ENCODE measurements at regions not wholly inside any gene's neighbourhood (a gene's known extent, or its start where the extent isn't known, plus 50 kb on each side); places are given as distances from the start of the nearest gene placed in this dataset.

DNA sequence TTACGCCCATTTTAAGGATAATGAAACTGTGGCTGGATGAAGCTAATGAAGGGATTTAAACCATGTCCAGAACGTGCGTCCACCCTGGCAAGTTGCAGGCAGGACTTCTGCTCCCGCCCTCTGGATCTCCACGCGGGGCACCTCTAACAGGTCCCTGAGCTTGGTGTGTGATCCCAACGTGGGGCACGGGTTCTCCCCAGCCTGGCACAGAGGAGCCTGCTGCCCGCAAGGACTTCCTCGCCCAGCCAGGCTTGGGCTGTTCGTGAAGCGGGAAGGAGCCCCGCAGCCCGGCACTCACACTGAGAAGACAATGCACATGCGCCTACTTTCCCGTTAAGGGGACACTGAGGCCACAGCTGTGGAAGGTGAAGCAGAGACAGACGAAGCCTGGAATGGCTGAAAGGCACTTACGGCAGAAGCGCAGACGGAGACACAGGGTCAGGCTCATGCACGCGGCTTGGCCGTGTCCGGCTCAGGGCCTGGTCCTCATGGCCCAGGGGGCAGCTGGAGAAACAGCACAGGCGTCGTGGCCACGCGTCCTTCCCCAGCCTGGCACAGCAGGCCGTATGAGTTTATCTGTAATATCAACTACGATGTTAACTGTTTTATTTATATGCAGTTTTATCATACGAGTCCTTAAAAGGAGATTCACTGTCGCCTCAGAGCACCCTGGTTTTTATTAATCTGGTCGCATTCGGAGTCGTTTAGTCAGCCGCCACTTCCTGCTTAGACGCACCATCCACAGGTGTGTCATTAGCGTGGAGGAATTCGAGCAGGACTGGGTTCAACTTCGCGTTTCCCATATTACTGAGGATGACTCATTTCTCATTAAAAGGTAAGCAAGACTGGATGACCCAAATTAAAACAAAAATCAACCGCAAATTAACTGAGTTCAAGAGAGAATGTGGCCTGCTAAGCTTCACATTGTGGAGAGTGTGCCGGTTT lies 835.9 kb downstream of the GALR1 start:
- no peak for DNase-seq

GRCh38 chr18:78086931-78087330 lies 837.3 kb downstream of the GALR1 start:
- DNase-seq, result no peak

DNA sequence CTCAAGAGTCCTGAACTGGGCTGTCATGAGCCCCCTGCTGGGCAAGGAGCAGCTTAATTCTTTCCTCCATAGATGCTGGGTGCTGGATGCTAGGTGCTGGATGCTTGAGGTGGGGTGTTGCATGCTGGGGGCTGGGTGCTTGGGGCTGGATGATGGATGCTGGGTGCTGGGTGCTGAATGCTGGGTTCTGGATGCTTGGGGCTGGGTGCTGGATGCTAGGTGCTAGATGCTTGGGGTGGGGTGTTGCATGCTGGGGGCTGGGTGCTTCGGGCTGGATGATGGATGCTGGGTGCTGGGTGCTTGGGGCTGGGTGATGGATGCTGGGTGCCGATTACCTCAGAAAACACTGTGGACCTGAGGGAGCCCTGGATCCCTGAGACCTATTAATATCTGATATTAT lies 837.7 kb downstream of the GALR1 start:
- no peak for DNase-seq

GRCh38 chr18:78090584-78090983 lies 840.9 kb downstream of the GALR1 start:
- DNase-seq, result no peak

DNA sequence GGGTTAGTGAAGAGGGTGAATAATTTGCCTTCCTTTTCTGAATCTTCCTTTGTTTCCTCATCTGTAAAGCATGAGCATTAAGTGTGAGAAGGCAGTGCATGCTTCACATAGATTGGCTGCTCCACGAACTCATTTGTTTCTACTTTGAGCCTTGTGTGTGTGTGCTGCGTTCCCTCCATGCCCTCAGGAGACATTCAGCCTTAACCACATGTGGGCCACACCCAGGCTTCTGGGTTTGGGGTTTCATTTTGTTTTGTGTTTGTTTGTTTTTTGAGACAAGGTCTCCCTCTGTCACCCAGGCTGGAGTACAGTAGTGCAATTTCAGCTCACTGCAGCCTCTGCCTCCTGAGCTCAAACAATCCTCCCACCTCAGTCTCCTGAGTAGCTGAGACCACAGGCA lies 843.3 kb downstream of the GALR1 start:
- no peak for DNase-seq

DNA sequence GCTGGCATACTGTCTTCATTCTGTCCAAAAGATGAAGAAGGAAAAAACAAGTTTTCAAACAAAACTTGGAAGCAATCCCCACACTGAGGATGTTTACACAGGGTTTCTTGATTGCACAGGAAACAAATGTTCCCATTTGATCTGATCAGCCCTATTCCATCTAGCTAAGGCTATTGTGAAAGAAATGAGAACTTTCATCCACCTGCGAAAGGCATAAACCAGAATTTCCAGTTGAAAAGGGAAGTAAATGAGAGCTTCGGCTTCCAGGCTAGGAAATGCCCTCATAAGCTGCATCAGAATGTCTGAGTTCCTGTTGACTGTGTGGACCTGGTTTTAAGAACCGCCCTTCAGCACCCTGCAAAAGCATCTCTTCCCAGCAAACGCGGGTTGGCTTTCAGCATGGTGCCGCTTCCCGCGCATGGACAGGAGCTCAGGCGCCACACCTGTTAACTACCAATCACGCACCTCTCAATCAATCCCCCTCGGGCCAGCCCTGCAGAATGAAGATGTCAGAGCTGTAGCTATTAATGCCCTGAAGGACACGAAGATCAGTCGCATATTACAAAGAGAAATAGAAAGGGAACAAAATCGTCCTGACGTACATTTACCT lies 850.4 kb downstream of the GALR1 start:
- DNase-seq, result no peak

- no peak for DNase-seq
These were observed 851.4 kb downstream of the GALR1 start for GRCh38 chr18:78101091-78101490.

- no peak for DNase-seq
These were observed 852.5 kb downstream of the GALR1 start for GRCh38 chr18:78102135-78102534.

DNA sequence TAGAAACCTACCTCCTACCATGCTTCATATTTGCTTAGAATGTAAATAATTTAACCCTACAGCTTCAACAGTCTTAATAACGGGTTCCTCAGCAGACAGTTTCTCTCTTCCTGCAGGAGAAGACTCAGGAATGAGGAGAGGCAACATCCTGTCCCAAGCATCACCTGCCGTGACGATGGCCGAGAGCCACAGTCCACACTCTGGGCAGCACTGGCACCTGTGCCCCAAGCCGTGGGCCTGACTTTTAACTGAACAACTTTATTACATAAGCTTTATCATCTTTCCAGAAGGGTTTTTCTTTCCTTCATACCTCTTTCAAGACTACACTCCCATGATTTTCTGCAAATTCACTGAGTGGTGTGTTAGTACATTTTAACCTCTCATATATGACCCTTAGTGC lies 856.0 kb downstream of the GALR1 start:
- no peak for DNase-seq

- no peak for DNase-seq
These were observed 857.3 kb downstream of the GALR1 start for GRCh38 chr18:78106946-78107345.

GRCh38 chr18:78107363-78107762 lies 857.7 kb downstream of the GALR1 start:
- DNase-seq, result no peak

DNA sequence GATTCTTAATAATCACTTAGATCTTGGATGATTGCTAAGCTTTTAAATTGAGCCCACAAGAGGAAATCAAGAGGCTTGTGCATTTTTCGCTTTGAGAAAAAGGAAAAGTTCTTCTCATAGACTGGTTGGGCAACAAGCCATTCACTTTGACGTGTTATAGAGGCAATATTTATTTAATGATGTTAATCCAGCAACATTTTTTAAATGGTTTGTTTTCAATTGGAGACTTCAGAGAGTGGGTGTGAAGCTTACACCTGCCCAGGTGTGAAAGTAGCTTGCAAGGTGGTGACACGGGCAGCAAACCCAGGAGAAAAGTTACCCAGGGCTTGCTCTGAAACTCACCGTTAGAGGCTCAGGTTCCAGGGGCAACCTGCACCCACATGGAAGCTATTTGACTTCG lies 858.9 kb downstream of the GALR1 start:
- DNase-seq, result no peak

DNA sequence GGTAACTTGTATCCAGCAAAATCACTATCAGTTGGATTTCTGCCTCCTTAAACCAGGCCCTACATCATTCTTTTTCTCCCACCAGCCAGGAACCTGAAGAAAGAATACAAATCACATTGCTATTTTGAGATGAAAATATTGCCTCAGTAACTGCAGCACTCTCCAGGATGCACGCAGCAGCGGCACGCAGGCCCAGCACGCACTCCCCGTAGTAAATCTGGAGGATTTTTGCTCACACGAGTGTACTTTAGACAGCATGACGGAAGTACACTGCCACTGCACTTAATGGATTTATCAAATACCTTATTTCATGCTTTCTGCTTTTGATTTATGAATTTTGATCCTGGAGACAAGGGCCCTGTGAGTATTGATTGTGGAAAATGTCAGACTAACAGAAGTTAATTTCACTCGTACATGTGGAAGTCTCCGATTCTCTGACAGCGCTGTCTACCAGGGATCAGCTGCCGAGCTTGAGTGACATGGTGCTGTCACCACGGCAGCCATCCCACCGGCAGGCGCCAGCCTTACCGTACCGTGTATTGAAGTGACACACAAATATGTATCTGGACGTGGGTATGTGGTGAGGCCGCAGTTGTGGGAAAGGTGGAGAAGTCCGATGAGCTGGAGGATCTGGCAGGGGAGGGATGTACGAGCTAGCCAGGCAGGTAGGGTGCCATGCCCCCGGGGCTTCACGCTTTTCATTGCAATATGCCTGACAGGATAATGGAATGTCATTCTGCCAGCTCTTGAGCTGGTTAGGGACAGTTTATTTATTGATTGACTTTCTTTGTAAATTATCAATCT lies 863.7 kb downstream of the GALR1 start:
- DNase-seq, result no peak

DNA sequence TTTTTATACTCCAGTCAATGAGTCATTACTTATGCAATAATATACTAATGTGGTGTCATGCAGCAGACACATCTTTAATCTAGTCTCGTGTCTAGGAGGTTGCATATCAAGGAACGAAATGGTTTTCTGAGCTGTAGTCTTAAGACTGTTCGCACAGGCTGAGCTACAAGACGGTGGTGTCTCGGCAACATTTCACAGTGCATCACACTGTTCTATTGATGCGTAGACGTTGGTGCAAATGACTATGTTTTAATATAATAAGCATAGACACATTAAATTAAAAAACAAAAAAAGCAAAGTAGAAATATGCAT lies 864.2 kb downstream of the GALR1 start:
- no peak for DNase-seq

DNA sequence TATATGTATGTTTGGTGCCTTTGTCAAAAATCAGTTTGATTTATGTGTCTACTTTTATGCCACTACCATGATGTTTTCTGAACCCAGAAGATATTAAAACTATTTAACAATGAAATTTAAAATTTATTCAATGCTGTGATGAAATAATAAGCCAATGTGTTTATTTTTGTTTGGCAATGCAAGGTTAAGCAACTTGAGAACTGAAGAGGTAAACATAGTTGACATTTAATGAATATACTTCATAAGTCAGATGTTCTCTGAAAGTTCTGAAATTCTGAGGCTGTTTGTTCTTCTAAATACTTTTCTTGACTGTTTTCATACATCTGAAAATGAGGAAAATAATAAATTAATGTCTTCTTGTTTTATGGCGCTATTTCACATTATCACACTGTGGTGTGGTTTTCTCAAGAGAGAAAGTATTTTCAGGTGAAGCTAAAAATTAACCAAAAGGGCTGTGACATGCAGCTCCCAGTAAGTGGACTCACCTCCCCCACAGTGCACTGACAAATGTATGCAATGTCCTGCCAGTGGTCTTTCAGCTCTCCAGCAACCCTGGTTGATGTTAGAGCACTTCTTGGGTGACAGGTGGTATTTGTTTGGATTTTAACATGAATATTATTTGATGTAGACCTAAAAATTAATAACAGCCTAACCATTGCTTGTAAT lies 863.6 kb upstream of the SALL3 start:
- DNase-seq, result no peak

DNA sequence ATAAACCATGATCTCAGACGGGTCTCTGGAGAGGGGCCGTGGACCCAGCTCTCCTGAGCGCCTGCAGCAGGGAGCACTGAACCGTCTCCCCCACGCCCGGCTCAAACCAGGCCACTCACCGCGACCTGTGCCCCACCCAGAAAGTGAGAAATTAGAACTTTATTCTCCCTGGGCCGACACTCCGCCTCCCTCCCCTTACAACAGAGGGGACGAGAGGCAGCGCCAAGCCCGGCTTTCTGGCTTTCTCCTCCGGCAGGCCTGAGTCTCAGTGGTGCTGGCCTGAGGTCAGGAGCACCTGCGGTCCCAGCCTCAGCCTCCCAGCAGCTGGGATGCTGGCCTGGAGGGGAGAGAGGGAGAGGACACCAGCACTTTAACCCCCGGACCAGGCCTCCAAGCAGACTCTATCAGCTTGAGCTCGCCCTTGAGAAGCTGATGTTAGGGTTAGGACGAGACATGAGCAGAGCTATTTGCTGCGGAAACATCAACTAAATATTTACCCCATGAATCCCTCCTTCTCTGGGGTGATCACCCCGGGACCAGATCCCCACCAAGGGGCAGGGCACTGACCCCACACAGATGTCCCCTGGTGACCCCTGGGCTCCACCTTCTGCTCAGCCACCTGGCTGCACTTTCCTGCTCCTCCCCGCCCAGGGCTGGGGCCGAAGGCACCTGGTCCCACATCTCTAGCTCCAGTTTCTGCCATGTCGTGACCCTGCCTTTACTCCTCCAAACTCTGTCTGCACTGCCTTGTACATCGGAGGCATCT lies 856.3 kb upstream of the SALL3 start:
- no peak for DNase-seq

- no peak for DNase-seq
These were observed 855.5 kb upstream of the SALL3 start for GRCh38 chr18:78123926-78124797.

DNA sequence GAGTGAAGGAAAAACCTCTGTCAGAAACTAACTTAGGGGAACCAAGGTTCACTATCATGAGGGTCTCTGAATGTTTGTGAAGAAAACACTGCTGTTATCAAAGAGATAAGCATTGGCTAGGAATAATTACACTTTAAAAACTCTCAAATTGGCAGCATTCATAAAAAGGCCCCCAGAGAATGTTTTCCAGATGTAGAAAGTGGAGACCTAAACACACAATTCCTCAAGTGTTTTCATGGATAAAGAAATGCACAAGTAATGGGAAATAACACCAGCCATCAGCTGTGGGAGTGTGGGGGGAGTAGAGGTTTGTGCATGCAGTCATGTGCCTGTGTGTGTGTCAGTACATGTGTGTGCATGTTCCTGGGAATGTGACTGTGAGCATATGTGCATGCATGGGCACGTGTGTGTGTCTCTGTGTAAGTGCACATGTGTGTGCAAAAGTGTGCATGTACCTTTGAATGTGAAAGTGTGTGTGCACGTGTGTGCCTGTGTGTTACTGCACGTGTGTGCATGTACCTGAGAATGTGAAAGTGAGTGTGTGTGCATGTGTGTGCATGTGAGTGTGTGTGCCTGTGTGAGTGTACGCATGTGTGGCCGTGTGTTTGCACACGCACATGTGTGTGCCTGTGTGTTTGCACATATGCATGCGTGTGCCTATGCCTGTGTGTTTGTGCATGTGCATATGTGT lies 854.3 kb upstream of the SALL3 start:
- no peak for DNase-seq

- DNase-seq, result no peak
These were observed 853.5 kb upstream of the SALL3 start for GRCh38 chr18:78126106-78126505.

- no peak for DNase-seq
These were observed 853.1 kb upstream of the SALL3 start for GRCh38 chr18:78126536-78126935.

GRCh38 chr18:78127041-78127440 lies 852.6 kb upstream of the SALL3 start:
- DNase-seq, result no peak

Data from stimulated activated CD4-positive, alpha-beta T cell treated with anti-CD3 and anti-CD28 coated beads, Interleukin-15, amount 100 ng/mL, for 24 hours (primary cell).